ENCODE measurements at regions not wholly inside any gene's neighbourhood (a gene's known extent, or its start where the extent isn't known, plus 50 kb on each side); places are given as distances from the start of the nearest gene placed in this dataset.

GRCh38 chr7:84783141-84783778 lies 403.6 kb downstream of the SEMA3D start:
- Histone ChIP-seq H3K4me1 (peaks cover 11% of the 10 kb centered on the region; the same call in 2 of the 3 replicates), H3K4me2 (peak overlapping the region; percentile 59), H3K4me3 (no peak overlapping the region), H3K9me3 (no peaks in the 10 kb centered on the region), H3K27ac (0 out of 6 replicates have a peak overlapping the region, but pooled peaks of 1 of the 2 experiments have one; percentile 1)
- 15% methylated on average over 2 of the region's 2 CpGs for WGBS (ENCODE audit: missing lambda C conversion rate)
- no peak for TF ChIP-seq HOXA7 (CRISPR knock-in tag; IDR thresholded peaks at IDR 0.05)
- no peak for TF ChIP-seq RNF2 (IDR thresholded peaks at IDR 0.05; ENCODE audit: borderline replicate concordance, low read depth)
- peak; percentile 48 to 65; a peak in 2 of 4 replicates for TF ChIP-seq CEBPB (IDR thresholded peaks at IDR 0.05)
- no peak for TF ChIP-seq POLR2AphosphoS2 (conservative IDR thresholded peaks at IDR 0.05; ENCODE audit: low read length)
- ChIA-PET CTCF (no interaction called here), POLR2A (no interaction called here)
- FAIRE-seq (no peak), DNase-seq (ENCODE audit: low read depth in 1 of 2, low spot score in 1 of 2) (peak; percentile 2 to 10), ATAC-seq (peak in 1 of 2 experiments; percentile 24; a peak in 1 of 6 replicates)

DNA sequence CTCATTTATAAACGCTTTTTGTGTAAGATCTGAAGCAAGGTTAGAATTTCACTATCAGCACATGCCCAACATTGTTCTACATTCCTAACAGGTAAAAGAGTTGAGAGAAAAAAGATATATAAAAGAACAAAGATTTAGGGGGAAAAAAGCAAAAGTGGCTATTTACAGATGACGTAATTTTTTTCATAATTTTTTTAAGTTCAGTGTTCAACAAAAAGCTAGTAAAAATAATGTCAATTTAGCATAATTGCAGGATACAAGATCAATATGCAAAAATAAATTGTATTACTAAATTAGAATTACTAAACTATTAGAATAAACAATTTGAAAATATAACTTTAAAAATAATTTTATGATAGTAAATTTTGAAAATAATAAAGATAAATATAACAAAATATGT lies 405.0 kb downstream of the SEMA3D start:
- CTCF ChIA-PET = no interaction called here
- no peak for DNase-seq (ENCODE audit: low read depth in 1 of 2, low spot score in 1 of 2)
- Histone ChIP-seq H3K4me2 (no peak overlapping the region), H3K27ac (no peak overlapping the region), H3K4me1 (peaks cover 11% of the 10 kb centered on the region; the same call in 2 of the 3 replicates), H3K4me3 (no peak overlapping the region), H3K9me3 (no peaks in the 10 kb centered on the region)
- WGBS (ENCODE audit: missing lambda C conversion rate) = 95% methylated on average over 2 of the region's 2 CpGs
- no peak for ATAC-seq
- TF ChIP-seq, protein P1, sequence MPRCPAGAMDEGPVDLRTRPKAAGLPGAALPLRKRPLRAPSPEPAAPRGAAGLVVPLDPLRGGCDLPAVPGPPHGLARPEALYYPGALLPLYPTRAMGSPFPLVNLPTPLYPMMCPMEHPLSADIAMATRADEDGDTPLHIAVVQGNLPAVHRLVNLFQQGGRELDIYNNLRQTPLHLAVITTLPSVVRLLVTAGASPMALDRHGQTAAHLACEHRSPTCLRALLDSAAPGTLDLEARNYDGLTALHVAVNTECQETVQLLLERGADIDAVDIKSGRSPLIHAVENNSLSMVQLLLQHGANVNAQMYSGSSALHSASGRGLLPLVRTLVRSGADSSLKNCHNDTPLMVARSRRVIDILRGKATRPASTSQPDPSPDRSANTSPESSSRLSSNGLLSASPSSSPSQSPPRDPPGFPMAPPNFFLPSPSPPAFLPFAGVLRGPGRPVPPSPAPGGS (IDR thresholded peaks at IDR 0.05) = no peak
- TF ChIP-seq MAFK (IDR thresholded peaks at IDR 0.05; ENCODE audit: partially characterized antibody) = peak; percentile 10
- POLR2A ChIA-PET = no interaction called here
- no peak for FAIRE-seq

DNA sequence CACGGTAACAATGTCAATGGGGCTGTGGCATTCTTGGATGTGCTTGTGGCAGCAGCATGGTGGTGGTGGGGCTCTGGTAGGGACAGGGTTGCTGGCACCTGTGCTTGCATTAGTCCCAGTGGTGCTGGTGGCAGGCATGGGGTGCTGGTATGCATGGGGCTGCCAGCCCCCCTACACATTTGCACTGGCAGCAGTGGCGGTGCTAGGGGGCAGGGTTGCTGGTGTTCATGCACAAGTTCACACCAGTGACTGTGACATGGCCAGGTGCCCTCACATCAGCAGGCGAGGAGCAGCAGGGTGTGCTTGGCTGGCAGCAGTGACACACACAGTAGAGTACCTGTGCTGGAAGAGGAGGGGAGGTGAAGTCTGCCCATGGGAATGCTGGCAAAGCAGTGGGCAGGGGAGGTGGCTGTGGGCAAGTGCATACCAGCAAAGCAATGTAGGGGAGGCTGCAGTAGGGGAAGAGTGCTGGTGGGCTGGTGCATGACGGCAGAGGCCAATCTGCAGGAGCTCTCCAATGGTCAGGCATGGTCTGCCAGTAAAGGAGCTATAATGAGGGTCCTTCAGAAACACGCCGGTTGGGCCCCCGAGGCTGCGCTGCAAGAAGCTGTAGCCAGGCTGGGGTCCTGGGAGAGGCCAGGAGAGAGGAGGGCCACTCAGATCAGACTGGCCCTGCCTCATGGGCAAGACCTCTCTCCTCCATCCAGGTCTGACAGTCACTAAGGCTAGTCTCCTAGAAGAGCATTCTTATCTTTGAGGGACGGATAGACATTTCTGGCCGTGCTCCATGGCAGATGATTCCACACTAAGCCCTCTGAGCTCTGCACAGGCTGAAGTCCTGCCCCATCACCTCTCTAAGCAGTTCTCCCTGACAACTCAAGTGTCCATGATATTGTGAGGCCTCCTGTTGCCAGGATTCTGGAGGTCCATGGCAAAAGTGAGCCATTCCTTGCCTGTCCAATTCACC lies 406.4 kb downstream of the SEMA3D start:
- DNase-seq (ENCODE audit: low read depth in 1 of 2, low spot score in 1 of 2) (no peak), ATAC-seq (no peak; a peak in 1 of 6 replicates), FAIRE-seq (no peak)
- TF ChIP-seq POLR2A (IDR thresholded peaks at IDR 0.05; ENCODE audit: low read length) (0 out of 2 replicates have a peak, but pooled peaks have one; percentile 5), SREBF2 (IDR thresholded peaks at IDR 0.05) (no peak), BHLHE40 (IDR thresholded peaks at IDR 0.05; ENCODE audit: low read depth, low read length) (no peak)
- Histone ChIP-seq H3K4me1 (peaks cover 11% of the 10 kb centered on the region; the same call in 2 of the 3 replicates), H3K4me2 (no peak overlapping the region), H3K27ac (no peak overlapping the region), H3K4me3 (no peak overlapping the region), H3K9me3 (no peaks in the 10 kb centered on the region)
- CTCF ChIA-PET = interaction anchor here (0.5 kb wide), 1 partner anchor 298 kb away, joined by 3 read pairs; no protein-coding TSS in a partner anchor
- 92% methylated on average over 10 of the region's 10 CpGs for WGBS (ENCODE audit: missing lambda C conversion rate)
- POLR2A ChIA-PET = no interaction called here

GRCh38 chr7:84757761-84758160 lies 429.1 kb downstream of the SEMA3D start:
- TF ChIP-seq TP53 (CRISPR knock-in tag; IDR thresholded peaks at IDR 0.05) (no peak), FOSL2 (IDR thresholded peaks at IDR 0.05) (no peak), FOSL2 (CRISPR knock-in tag; IDR thresholded peaks at IDR 0.05) (no peak), RCOR1 (IDR thresholded peaks at IDR 0.05; ENCODE audit: low read depth, low read length) (no peak), RARB (CRISPR knock-in tag; IDR thresholded peaks at IDR 0.05) (no peak), GATA3 (IDR thresholded peaks at IDR 0.05; ENCODE audit: borderline replicate concordance) (no peak), HEYL (CRISPR knock-in tag; IDR thresholded peaks at IDR 0.05) (no peak), EHF (CRISPR knock-in tag; IDR thresholded peaks at IDR 0.05) (no peak), NFE2L2 (conservative IDR thresholded peaks at IDR 0.05; ENCODE audit: low read length) (no peak)
- TF ChIP-seq, protein P1 (IDR thresholded peaks at IDR 0.05) = no peak
- DNase-seq (ENCODE audit: low read depth in 1 of 2, low spot score in 1 of 2) = no peak
- Histone ChIP-seq H3K4me3 (no peak overlapping the region), H3K9me3 (no peaks in the 10 kb centered on the region), H3K27ac (no peak overlapping the region), H3K4me1 (no peaks in the 10 kb centered on the region), H3K4me2 (no peak overlapping the region)
- POLR2A ChIA-PET = no interaction called here
- WGBS (ENCODE audit: missing lambda C conversion rate) = 85% methylated on average over 4 of the region's 4 CpGs
- FAIRE-seq = no peak
- ATAC-seq = no peak
- CTCF ChIA-PET = interaction anchor here (1.2 kb wide), 1 partner anchor 11 kb away, joined by 3 read pairs; no protein-coding TSS in a partner anchor
